ENCODE measurements at regions not wholly inside any gene's neighbourhood (a gene's known extent, or its start where the extent isn't known, plus 50 kb on each side); places are given as distances from the start of the nearest gene placed in this dataset.

GRCh38 chr18:24817150-24817549 lies 356.7 kb downstream of the HRH4 start:
- TF ChIP-seq EZH2 (IDR thresholded peaks at IDR 0.05) (no peak), POLR2AphosphoS5 (IDR thresholded peaks at IDR 0.05; ENCODE audit: borderline replicate concordance, low read depth, low read length) (no peak), FOXP2 (optimal IDR thresholded peaks at IDR 0.05; ENCODE audit: control extremely low read depth, extremely low read length, insufficient read depth) (no peak)
